Endothelial cell of umbilical vein (primary cell): ENCODE measurements at regions not wholly inside any gene's neighbourhood (a gene's known extent, or its start where the extent isn't known, plus 50 kb on each side); places are given as distances from the start of the nearest gene placed in this dataset.

Source experiments
- BruUV-seq: library from RNA; stranded (reverse); fragments of 400-500 nt; replicated peaks from 2 replicates; lab custom pipeline; 2021; lab: Mats Ljungman, UMichigan
- CTCF ChIA-PET: fragments of 300-600, 350-600 bp; sonication (Branson Sonifier 250); formaldehyde crosslinking; loops from one replicate; lab custom pipeline; 2021; ENCODE audit warnings: antibody characterized with exemption, inconsistent platforms; lab: Charles Lee
- POLR2A ChIA-PET: fragments of 300-600, 350-600 bp; sonication (Branson Sonifier 250); formaldehyde crosslinking; loops from one replicate; lab custom pipeline; 2021; ENCODE audit warnings: antibody characterized with exemption, inconsistent platforms; lab: Charles Lee
- DNase-seq: peaks from one replicate; pipeline ENCODE4 v3.0.0-alpha.2; 2011; ENCODE audit warnings: low read depth, low spot score
- FAIRE-seq: peaks from 2 replicates; lab custom pipeline; 2011; peaks lifted over from hg19 to GRCh38; lab: Jason Lieb, UNC
- H2AFZ ChIP-seq: 2 replicates; pipeline ENCODE4 v1.6.0; 2012; ENCODE audit warnings: low read depth, low read length, control low read depth, inconsistent platforms
- H3K27ac ChIP-seq: 2 replicates; pipeline ENCODE4 v1.5.1; 2011; ENCODE audit warnings: low read depth, mild to moderate bottlenecking, control low read depth, low read length, moderate library complexity; ENCODE audit not compliant: insufficient read depth
- H3K27me3 ChIP-seq, 2 experiments: 2 replicates each; pipeline versions ENCODE4 v1.6.0 to v1.6.1; 2011; ENCODE audit warnings: low read length in 2 of 2, mixed read lengths in 1 of 2; ENCODE audit not compliant: control insufficient read depth in 2 of 2, insufficient read depth in 2 of 2
- H3K36me3 ChIP-seq, 2 experiments: 2 replicates in 1 of 2; 3 replicates in 1 of 2; pipeline ENCODE4 v1.5.1; 2011; ENCODE audit warnings: low read length in 2 of 2, mild to moderate bottlenecking in 1 of 2, moderate library complexity in 1 of 2; ENCODE audit not compliant: control insufficient read depth in 2 of 2, insufficient read depth in 2 of 2; ENCODE audit errors: extremely low read depth in 1 of 2
- H3K4me1 ChIP-seq: 3 replicates; pipeline ENCODE4 v1.5.1; 2011; ENCODE audit warnings: mild to moderate bottlenecking, low read length; ENCODE audit not compliant: control insufficient read depth, insufficient read depth; ENCODE audit errors: extremely low read depth
- H3K4me2 ChIP-seq: 2 replicates; pipeline ENCODE4 v1.6.1; 2011; ENCODE audit warnings: low read length, control low read depth, mixed read lengths; ENCODE audit not compliant: insufficient read depth
- H3K4me3 ChIP-seq, 3 experiments: fragments of 200-600 bp in 1 of 3; sonication (generic), shearing (Covaris generic) in 1 of 3; replicated peaks in 1 of 3; 2 replicates each; pipeline ENCODE4 v1.5.1; 2011 to 2016; ENCODE audit warnings: control low read depth in 3 of 3, low read length in 3 of 3, mild to moderate bottlenecking in 2 of 3, inconsistent platforms in 1 of 3, low read depth in 1 of 3, moderate library complexity in 1 of 3; ENCODE audit not compliant: insufficient read depth in 1 of 3
- H3K79me2 ChIP-seq: 2 replicates; pipeline ENCODE4 v1.6.0; 2012; ENCODE audit warnings: low read length, inconsistent platforms; ENCODE audit not compliant: control insufficient read depth, insufficient read depth
- H3K9ac ChIP-seq: replicated peaks from 2 replicates; pipeline ENCODE3; 2011; ENCODE audit warnings: low read length, control low read depth; ENCODE audit not compliant: insufficient read depth; ENCODE audit errors: extremely low read depth
- H3K9me1 ChIP-seq: replicated peaks from 3 replicates; pipeline ENCODE4 v1.6.0; 2011; ENCODE audit warnings: mild to moderate bottlenecking, low read length; ENCODE audit not compliant: control insufficient read depth, insufficient read depth; ENCODE audit errors: extremely low read depth
- H3K9me3 ChIP-seq: replicated peaks from 2 replicates; pipeline ENCODE4 v1.5.1; 2012; ENCODE audit warnings: low read length, inconsistent platforms; ENCODE audit not compliant: control insufficient read depth, insufficient read depth
- H4K20me1 ChIP-seq: replicated peaks from 2 replicates; pipeline ENCODE3; 2011; ENCODE audit warnings: mild to moderate bottlenecking, low read length; ENCODE audit not compliant: control insufficient read depth, insufficient read depth; ENCODE audit errors: extremely low read depth
- EZH2 ChIP-seq: IDR thresholded peaks from 2 replicates; pipeline ENCODE4 v1.6.1; 2012; ENCODE audit warnings: borderline replicate concordance, low read depth, mild to moderate bottlenecking, moderate library complexity, low read length, inconsistent platforms; ENCODE audit not compliant: severe bottlenecking
- FOS ChIP-seq: IDR thresholded peaks from 2 replicates; pipeline ENCODE4 v1.6.1; 2011; ENCODE audit warnings: mild to moderate bottlenecking, low read length, moderate library complexity, borderline replicate concordance; ENCODE audit not compliant: insufficient read depth
- GATA2 ChIP-seq: IDR thresholded peaks from 2 replicates; pipeline ENCODE4 v1.7.0; 2011; ENCODE audit warnings: low read depth, mild to moderate bottlenecking, moderate library complexity, mixed read lengths, low read length; ENCODE audit not compliant: insufficient read length, insufficient read depth
- JUN ChIP-seq: IDR thresholded peaks from 2 replicates; pipeline ENCODE4 v1.6.1; 2011; ENCODE audit warnings: borderline replicate concordance, low read depth; ENCODE audit not compliant: insufficient read length, insufficient read depth
- MAX ChIP-seq: IDR thresholded peaks from 2 replicates; pipeline ENCODE4 v1.6.1; 2011; ENCODE audit not compliant: insufficient read depth, insufficient read length
- MYC ChIP-seq: IDR thresholded peaks from one replicate; pipeline ENCODE4 v1.6.1; 2011; ENCODE audit warnings: mild to moderate bottlenecking, low read depth, low read length
- POLR2A ChIP-seq: IDR thresholded peaks from 2 replicates; pipeline ENCODE4 v1.6.1; 2012; ENCODE audit warnings: low read depth, mild to moderate bottlenecking, control low read depth, low read length
- POLR2AphosphoS5 ChIP-seq: IDR thresholded peaks from 2 replicates; pipeline ENCODE4 v1.6.1; 2012; ENCODE audit warnings: low read depth, mild to moderate bottlenecking, control low read depth, low read length, moderate library complexity; ENCODE audit not compliant: insufficient read depth
- dilution Hi-C: fragments of 300-500 bp; cut with MboI; formaldehyde crosslinking; loops from one replicate; pipeline ENCODE4 v1.15.0; 2019; ENCODE audit warnings: low sequenced_read_pairs; ENCODE audit not compliant: extremely low pct_ligation_motif_present
- intact Hi-C: fragments of 100-400 bp; cut with micrococcal nuclease; formaldehyde crosslinking; loops from one replicate; pipeline ENCODE4 v1.10.0; 2022
- TF ChIP-seq, protein P1 (sequence below), 2 donors: IDR thresholded peaks; 1 replicate in 1 of 2; 2 replicates in 1 of 2; pipeline ENCODE4 v1.5.1; 2011; ENCODE audit warnings: low read length in 2 of 2, mild to moderate bottlenecking in 2 of 2, moderate library complexity in 2 of 2, control low read depth in 1 of 2, inconsistent platforms in 1 of 2, low read depth in 1 of 2; ENCODE audit not compliant: insufficient read depth in 1 of 2; ENCODE audit errors: extremely low read depth in 1 of 2

DNA sequence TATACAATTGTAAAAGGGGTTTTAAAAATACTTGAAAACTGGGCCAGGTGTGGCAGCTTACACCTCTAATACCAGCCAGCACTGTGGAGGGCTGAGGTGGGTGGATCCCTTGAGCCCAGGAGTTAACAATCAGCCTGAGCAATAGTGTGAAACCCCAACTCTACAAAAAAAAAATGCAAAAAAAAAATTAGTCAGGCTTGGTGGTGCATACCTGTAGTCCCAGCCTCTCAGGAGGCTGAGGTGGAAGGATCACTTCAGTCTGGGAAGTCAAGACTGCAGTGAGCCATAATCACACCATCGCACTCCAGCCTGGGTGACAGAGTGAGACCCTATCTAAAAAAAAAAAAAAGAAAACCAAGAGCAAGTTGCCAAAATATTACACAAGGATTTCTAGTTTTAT, 182.7 kb downstream of the UBE2E3 start:
- Histone ChIP-seq H3K9me1 (no peaks in the 10 kb centered on the region), H3K4me2 (no peak overlapping the region), H3K36me3 (no peaks in the 10 kb centered on the region), H3K4me1 (no peaks in the 10 kb centered on the region), H2AFZ (no peak overlapping the region), H3K27ac (no peak overlapping the region), H3K9ac (no peak overlapping the region), H3K79me2 (no peaks in the 10 kb centered on the region), H4K20me1 (no peaks in the 10 kb centered on the region), H3K9me3 (no peaks in the 10 kb centered on the region), H3K4me3 (no peak overlapping the region), H3K27me3 (no peaks in the 10 kb centered on the region)
- BruUV-seq, result no TSS peak
- dilution Hi-C loops (no loop called here), intact Hi-C loops (loop anchor here (10.0 kb wide), 1 partner anchor 228 kb away; no protein-coding TSS in a partner anchor)
- no peak for TF ChIP-seq MAX
- no peak for TF ChIP-seq FOS
- no peak for TF ChIP-seq POLR2A
- no peak for TF ChIP-seq EZH2
- no peak for TF ChIP-seq MYC
- TF ChIP-seq GATA2, result no peak
- TF ChIP-seq POLR2AphosphoS5, result no peak
- TF ChIP-seq, protein P1, sequence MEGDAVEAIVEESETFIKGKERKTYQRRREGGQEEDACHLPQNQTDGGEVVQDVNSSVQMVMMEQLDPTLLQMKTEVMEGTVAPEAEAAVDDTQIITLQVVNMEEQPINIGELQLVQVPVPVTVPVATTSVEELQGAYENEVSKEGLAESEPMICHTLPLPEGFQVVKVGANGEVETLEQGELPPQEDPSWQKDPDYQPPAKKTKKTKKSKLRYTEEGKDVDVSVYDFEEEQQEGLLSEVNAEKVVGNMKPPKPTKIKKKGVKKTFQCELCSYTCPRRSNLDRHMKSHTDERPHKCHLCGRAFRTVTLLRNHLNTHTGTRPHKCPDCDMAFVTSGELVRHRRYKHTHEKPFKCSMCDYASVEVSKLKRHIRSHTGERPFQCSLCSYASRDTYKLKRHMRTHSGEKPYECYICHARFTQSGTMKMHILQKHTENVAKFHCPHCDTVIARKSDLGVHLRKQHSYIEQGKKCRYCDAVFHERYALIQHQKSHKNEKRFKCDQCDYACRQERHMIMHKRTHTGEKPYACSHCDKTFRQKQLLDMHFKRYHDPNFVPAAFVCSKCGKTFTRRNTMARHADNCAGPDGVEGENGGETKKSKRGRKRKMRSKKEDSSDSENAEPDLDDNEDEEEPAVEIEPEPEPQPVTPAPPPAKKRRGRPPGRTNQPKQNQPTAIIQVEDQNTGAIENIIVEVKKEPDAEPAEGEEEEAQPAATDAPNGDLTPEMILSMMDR (IDR thresholded peaks at IDR 0.05; ENCODE audit: extremely low read depth in 1 of 2, insufficient read depth in 1 of 2, low read depth in 1 of 2, low read length in 2 of 2), result no peak
- no peak for TF ChIP-seq JUN
- DNase-seq (no peak), FAIRE-seq (no peak)
- ChIA-PET CTCF (no interaction called here), POLR2A (no interaction called here)
